ENCODE measurements at regions not wholly inside any gene's neighbourhood (a gene's known extent, or its start where the extent isn't known, plus 50 kb on each side); places are given as distances from the start of the nearest gene placed in this dataset.
"Not testable (repeated sequence)": the region's sequence is repeated elsewhere in the genome, so short reads cannot be mapped to it uniquely, and the experiment has no call there.

- no peak for DNase-seq
Measured at GRCh38 chr7:4438723-4439245, 243.3 kb upstream of the FOXK1 start.

GRCh38 chr7:4439444-4439843 is 242.7 kb upstream of the FOXK1 start:
- DNase-seq: no peak

- no peak for DNase-seq
Measured at GRCh38 chr7:4444106-4444505, 238.0 kb upstream of the FOXK1 start.

- no peak for DNase-seq
Measured at GRCh38 chr7:4445777-4446176, 236.3 kb upstream of the FOXK1 start.

- DNase-seq: no peak
Measured at GRCh38 chr7:4449263-4449662, 232.8 kb upstream of the FOXK1 start.

GRCh38 chr7:4450483-4450882 is 231.6 kb upstream of the FOXK1 start:
- no peak for DNase-seq

GRCh38 chr7:4460597-4460996 is 221.5 kb upstream of the FOXK1 start:
- DNase-seq: no peak

- no peak for DNase-seq
Measured at GRCh38 chr7:4461531-4461930, 220.6 kb upstream of the FOXK1 start.

- no peak for DNase-seq
Measured at GRCh38 chr7:4468320-4469102, 213.6 kb upstream of the FOXK1 start.

- no peak for DNase-seq
Measured at GRCh38 chr7:4470246-4470645, 211.8 kb upstream of the FOXK1 start.

GRCh38 chr7:4472728-4473127 is 209.4 kb upstream of the FOXK1 start:
- DNase-seq: no peak

- DNase-seq: no peak
Measured at GRCh38 chr7:4479367-4480039, 202.6 kb upstream of the FOXK1 start.

- not testable (repeated sequence) for DNase-seq
Measured at GRCh38 chr7:4480131-4480530, 202.0 kb upstream of the FOXK1 start.

- no peak for DNase-seq
Measured at GRCh38 chr7:4483851-4484250, 198.2 kb upstream of the FOXK1 start.

- no peak for DNase-seq
Measured at GRCh38 chr7:4484545-4484944, 197.6 kb upstream of the FOXK1 start.

- DNase-seq: no peak
Measured at GRCh38 chr7:4486907-4487306, 195.2 kb upstream of the FOXK1 start.

GRCh38 chr7:4496911-4497310 is 185.2 kb upstream of the FOXK1 start:
- DNase-seq: not testable (repeated sequence)

- DNase-seq: no peak
Measured at GRCh38 chr7:4500812-4501211, 181.3 kb upstream of the FOXK1 start.

GRCh38 chr7:4507886-4508285 is 174.2 kb upstream of the FOXK1 start:
- DNase-seq: not testable (repeated sequence)

- DNase-seq: no peak
Measured at GRCh38 chr7:4513450-4513849, 168.6 kb upstream of the FOXK1 start.

GRCh38 chr7:4519819-4520520 is 162.1 kb upstream of the FOXK1 start:
- DNase-seq: no peak

- DNase-seq: no peak
Measured at GRCh38 chr7:4523219-4523618, 158.9 kb upstream of the FOXK1 start.

GRCh38 chr7:4523873-4524272 is 158.2 kb upstream of the FOXK1 start:
- no peak for DNase-seq

- DNase-seq: no peak
Measured at GRCh38 chr7:4525884-4526283, 156.2 kb upstream of the FOXK1 start.

All from activated CD4-positive, alpha-beta T cell treated with anti-CD3 and anti-CD28 coated beads, Interleukin-2, amount 50 U/mL, for 1 hour (primary cell).